T-cell (primary cell): ENCODE measurements at regions not wholly inside any gene's neighbourhood (a gene's known extent, or its start where the extent isn't known, plus 50 kb on each side); places are given as distances from the start of the nearest gene placed in this dataset.

ENCODE experiments used
- ATAC-seq, 4 experiments: fragments of 200-7000 bp in 3 of 4; fragments of 150-1000 bp in 1 of 4; cut with Tn5 transposase; replicated peaks in 1 of 4; 1 replicate in 3 of 4; 2 replicates in 1 of 4; pipeline ENCODE4 v1.10.0; 2021; ENCODE audit warnings: moderate library complexity in 3 of 4, mild to moderate bottlenecking in 2 of 4, moderate number of reproducible peaks in 1 of 4
- CTCF ChIA-PET, 2 donors: fragments of 300-600 bp; sonication (Branson Sonifier 250); formaldehyde crosslinking; loops; one replicate each; lab custom pipeline; 2022; ENCODE audit warnings: antibody characterized with exemption in 2 of 2; lab: Charles Lee
- POLR2A ChIA-PET, 2 donors: fragments of 300-600 bp; sonication (Branson Sonifier 250); formaldehyde crosslinking; loops; one replicate each; lab custom pipeline; 2022; ENCODE audit warnings: antibody characterized with exemption in 2 of 2; lab: Charles Lee
- DNase-seq, 35 experiments: peaks; one replicate each; pipeline versions ENCODE4 v3.0.0 to v3.0.0-alpha.2; 2013 to 2023
- H3K27ac ChIP-seq: one replicate; pipeline ENCODE4 v1.5.1; 2013; ENCODE audit warnings: low read length
- H3K27me3 ChIP-seq, 2 experiments: replicated peaks in 1 of 2; 1 replicate in 1 of 2; 2 replicates in 1 of 2; pipeline versions ENCODE4 v1.6.1 to v1.7.0; 2013; ENCODE audit warnings: low read length in 1 of 2, mixed read lengths in 1 of 2; ENCODE audit not compliant: control insufficient read depth in 2 of 2, insufficient read depth in 2 of 2; ENCODE audit errors: extremely low read depth in 1 of 2
- H3K36me3 ChIP-seq, 2 donors: 1 replicate in 1 of 2; 2 replicates in 1 of 2; pipeline versions ENCODE4 v1.6.1 to v1.7.0; 2013; ENCODE audit warnings: low read length in 1 of 2; ENCODE audit not compliant: control insufficient read depth in 2 of 2, insufficient read depth in 1 of 2; ENCODE audit errors: extremely low read depth in 1 of 2
- H3K4me1 ChIP-seq, 2 experiments: 1 replicate in 1 of 2; 2 replicates in 1 of 2; pipeline versions ENCODE4 v1.6.1 to v1.7.0; 2013; ENCODE audit warnings: low read length in 2 of 2, mixed read lengths in 1 of 2; ENCODE audit not compliant: insufficient read depth in 2 of 2, control insufficient read depth in 1 of 2; ENCODE audit errors: extremely low read depth in 1 of 2
- H3K4me3 ChIP-seq, 2 donors: 1 replicate in 1 of 2; 2 replicates in 1 of 2; pipeline versions ENCODE4 v1.5.1 to v1.7.0; 2013; ENCODE audit warnings: mild to moderate bottlenecking in 2 of 2, low read length in 1 of 2, moderate library complexity in 1 of 2; ENCODE audit not compliant: control insufficient read depth in 1 of 2; ENCODE audit errors: extremely low read depth in 1 of 2
- H3K9me3 ChIP-seq: 2 replicates; pipeline ENCODE4 v1.7.0; 2013
- H3K27ac Mint-ChIP-seq, 2 donors: one replicate each; pipeline ENCODE4 v1.8.0; 2020 to 2021; ENCODE audit warnings: mild to moderate bottlenecking in 2 of 2, mixed read lengths in 2 of 2
- H3K27me3 Mint-ChIP-seq, 2 donors: one replicate each; pipeline ENCODE4 v1.8.0; 2021 to 2022; ENCODE audit warnings: mixed read lengths in 2 of 2
- H3K36me3 Mint-ChIP-seq: one replicate; pipeline ENCODE4 v1.8.0; 2021; ENCODE audit warnings: mixed read lengths
- H3K4me1 Mint-ChIP-seq, 3 donors: one replicate each; pipeline ENCODE4 v1.8.0; 2020 to 2022; ENCODE audit warnings: mixed read lengths in 3 of 3, mild to moderate bottlenecking in 1 of 3
- H3K4me3 Mint-ChIP-seq, 3 donors: one replicate each; pipeline ENCODE4 v1.8.0; 2020 to 2022; ENCODE audit warnings: mild to moderate bottlenecking in 3 of 3, mixed read lengths in 3 of 3, moderate library complexity in 3 of 3
- H3K9me3 Mint-ChIP-seq, 3 donors: one replicate each; pipeline ENCODE4 v1.8.0; 2020 to 2022; ENCODE audit warnings: mixed read lengths in 3 of 3
- WGBS: methylation state at CpG from one replicate; pipeline ENCODE4 v1.1.5; 2013; ENCODE audit warnings: missing lambda C conversion rate; ENCODE audit not compliant: insufficient coverage; 5-methylcytosine and 5-hydroxymethylcytosine counted together

DNA sequence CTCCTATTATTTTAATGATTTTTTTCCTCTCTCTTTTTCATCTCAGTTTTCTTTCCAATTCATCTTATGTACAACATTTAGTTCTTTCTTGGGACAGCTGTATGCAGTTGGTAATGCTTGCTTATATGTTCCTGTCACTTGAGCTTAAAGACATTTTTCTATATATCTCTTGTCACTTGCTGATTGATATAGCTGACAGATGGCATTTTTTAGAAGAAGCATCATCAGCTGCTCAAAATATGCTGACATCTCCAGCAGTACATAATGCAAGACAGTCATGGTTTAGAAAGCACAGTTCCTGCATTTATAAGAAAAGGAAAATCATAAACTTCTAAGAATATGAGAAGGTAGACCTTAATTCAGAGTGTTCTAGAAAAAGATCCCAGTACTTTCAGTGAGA lies 56.5 kb downstream of the DCAF8L1 start:
- Histone ChIP-seq H3K27me3 (no peaks in the 10 kb centered on the region), H3K27ac (no peak overlapping the region), H3K4me3 (no peak overlapping the region), H3K36me3 (no peaks in the 10 kb centered on the region), H3K4me1 (no peaks in the 10 kb centered on the region), H3K9me3 (no peaks in the 10 kb centered on the region)
- CTCF ChIA-PET, result no interaction called here
- ATAC-seq (no peak), DNase-seq (no peak)
- Mint-ChIP-seq H3K27ac (no peak overlapping the region), H3K27me3 (no peaks in the 10 kb centered on the region), H3K4me1 (no peaks in the 10 kb centered on the region), H3K9me3 (peaks cover 2 to 21% (median 9%) of the 10 kb centered on the region in 3 donors), H3K36me3 (no peaks in the 10 kb centered on the region), H3K4me3 (no peak overlapping the region)
- POLR2A ChIA-PET, result no interaction called here

DNA sequence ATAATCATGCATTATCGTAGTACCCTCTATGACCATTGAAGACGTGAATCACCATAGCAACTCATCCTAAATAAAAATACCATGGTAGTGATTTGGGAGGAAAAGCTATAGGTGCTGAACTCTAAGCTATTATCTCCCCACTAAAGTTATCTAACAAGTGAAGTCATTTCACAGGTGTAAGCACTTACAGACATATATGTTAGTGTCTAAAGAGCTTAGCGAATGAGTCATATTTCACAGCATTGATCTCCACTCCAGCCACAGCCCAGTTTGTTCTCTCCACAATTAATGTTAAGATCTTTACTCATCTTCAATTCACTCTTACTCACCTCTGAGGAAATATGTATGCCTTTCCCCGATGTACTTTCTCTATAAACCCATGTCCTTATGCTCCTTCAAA lies 57.0 kb downstream of the DCAF8L1 start:
- no CpG with 5 or more reads among the region's 4 CpGs for WGBS
- Histone ChIP-seq H3K4me1 (no peaks in the 10 kb centered on the region), H3K4me3 (no peak overlapping the region), H3K27me3 (no peaks in the 10 kb centered on the region), H3K9me3 (no peaks in the 10 kb centered on the region), H3K36me3 (no peaks in the 10 kb centered on the region), H3K27ac (no peak overlapping the region)
- ATAC-seq (no peak), DNase-seq (no peak)
- H3K27ac Mint-ChIP-seq, result no peak overlapping the region
- H3K36me3 Mint-ChIP-seq, result no peaks in the 10 kb centered on the region
- ChIA-PET POLR2A (no interaction called here), CTCF (no interaction called here)
- H3K9me3 Mint-ChIP-seq, result peaks cover 2 to 16% (median 9%) of the 10 kb centered on the region in 3 donors
- H3K4me3 Mint-ChIP-seq, result no peak overlapping the region
- H3K27me3 Mint-ChIP-seq, result no peaks in the 10 kb centered on the region
- H3K4me1 Mint-ChIP-seq, result no peaks in the 10 kb centered on the region

DNA sequence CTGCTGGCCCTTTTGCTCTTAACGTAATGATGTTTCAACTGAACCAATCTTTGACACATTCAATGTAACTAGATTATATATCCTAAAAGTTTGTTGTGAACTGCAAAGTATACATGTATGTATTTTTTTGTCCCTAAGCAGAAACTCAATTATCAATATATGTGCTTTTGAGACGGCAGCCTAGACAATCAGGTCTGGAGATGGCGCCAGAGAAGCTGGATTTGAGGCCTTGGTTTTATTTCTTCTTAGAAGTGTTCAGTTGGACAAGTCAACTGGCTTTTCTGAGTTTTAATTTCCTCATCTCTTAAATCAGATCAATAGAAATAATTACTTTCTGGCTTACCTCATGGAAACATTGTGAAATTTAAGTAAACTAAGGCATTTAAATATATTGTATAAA lies 62.5 kb downstream of the DCAF8L1 start:
- Mint-ChIP-seq H3K27me3 (no peaks in the 10 kb centered on the region), H3K36me3 (no peaks in the 10 kb centered on the region), H3K9me3 (peaks cover 0 to 7% (median 4%) of the 10 kb centered on the region in 3 donors), H3K4me3 (no peak overlapping the region), H3K27ac (no peak overlapping the region), H3K4me1 (no peaks in the 10 kb centered on the region)
- no peak overlapping the region for H3K4me3 ChIP-seq
- ChIA-PET CTCF (no interaction called here), POLR2A (no interaction called here)
- no CpG with 5 or more reads among the region's 3 CpGs for WGBS
- no peaks in the 10 kb centered on the region for H3K9me3 ChIP-seq
- H3K27ac ChIP-seq, result no peak overlapping the region
- H3K4me1 ChIP-seq, result no peaks in the 10 kb centered on the region
- H3K27me3 ChIP-seq, result no peaks in the 10 kb centered on the region
- H3K36me3 ChIP-seq, result no peaks in the 10 kb centered on the region
- DNase-seq (no peak), ATAC-seq (no peak)

DNA sequence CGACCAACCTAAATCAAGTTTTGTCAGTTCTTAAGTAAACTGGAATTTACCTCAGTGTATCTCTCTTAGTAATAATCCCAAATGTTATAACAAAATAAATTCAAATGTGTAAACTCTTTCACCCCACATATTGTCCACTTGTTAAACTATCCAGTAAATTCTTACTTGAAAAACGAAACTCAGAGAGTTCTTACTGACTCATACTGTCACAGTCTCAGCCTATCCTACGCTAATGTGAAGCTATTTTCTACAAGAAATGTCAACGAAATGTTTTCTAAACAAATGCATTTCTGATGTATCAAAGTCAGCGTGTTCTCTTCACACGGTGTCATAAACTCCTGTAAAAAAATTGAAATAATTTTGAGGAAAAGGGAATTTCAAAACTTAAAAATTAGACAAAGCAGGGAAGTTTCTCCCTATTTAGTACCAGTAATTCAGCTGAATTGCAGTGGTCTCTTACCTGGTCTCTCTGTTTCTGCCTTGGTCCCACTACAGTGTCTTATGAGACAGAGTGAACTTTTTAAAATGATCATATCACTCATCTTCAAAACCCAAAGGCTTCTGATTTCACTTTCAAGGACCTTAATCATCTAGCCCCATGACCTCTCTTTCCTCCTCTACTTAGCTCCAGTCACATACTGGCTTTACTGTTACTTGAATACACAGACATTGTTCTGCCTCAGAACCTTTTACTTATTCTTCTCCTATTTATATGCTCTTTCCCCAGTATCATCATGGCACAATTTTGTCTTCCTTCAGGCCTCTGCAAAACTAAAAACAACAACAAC lies 63.3 kb downstream of the DCAF8L1 start:
- Histone ChIP-seq H3K27me3 (no peaks in the 10 kb centered on the region), H3K9me3 (no peaks in the 10 kb centered on the region), H3K27ac (no peak overlapping the region), H3K36me3 (no peaks in the 10 kb centered on the region), H3K4me1 (no peaks in the 10 kb centered on the region), H3K4me3 (no peak overlapping the region)
- POLR2A ChIA-PET, result interaction anchor here in 1 of 2 donors (0.7 kb wide), 1 partner anchor 46 kb away, joined by 3 read pairs; no protein-coding TSS in a partner anchor
- DNase-seq (no peak), ATAC-seq (no peak)
- Mint-ChIP-seq H3K27me3 (no peaks in the 10 kb centered on the region), H3K9me3 (peaks cover 0 to 7% (median 4%) of the 10 kb centered on the region in 3 donors), H3K36me3 (no peaks in the 10 kb centered on the region), H3K27ac (no peak overlapping the region), H3K4me1 (no peaks in the 10 kb centered on the region), H3K4me3 (no peak overlapping the region)
- CTCF ChIA-PET, result no interaction called here
- WGBS, result no CpG with 5 or more reads among the region's 6 CpGs

DNA sequence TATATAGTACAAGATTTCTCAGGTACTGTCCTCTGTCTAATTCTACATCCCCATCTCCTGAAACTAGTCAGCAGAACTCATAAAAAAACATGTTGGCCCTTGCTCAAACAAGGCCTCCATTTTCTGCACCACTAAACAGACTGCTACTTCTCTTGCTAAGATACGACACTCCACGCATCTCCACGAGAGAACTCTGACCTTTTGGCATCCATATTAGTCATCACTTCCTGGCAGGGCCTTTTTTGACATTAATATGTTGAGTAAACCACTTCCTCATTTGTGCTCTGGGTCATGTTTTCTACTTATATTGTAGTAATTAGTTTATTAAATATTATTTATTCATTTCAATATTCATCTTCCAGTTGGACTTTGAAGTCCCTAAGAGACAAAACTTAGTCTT lies 65.6 kb downstream of the DCAF8L1 start:
- H3K4me1 ChIP-seq, result no peaks in the 10 kb centered on the region
- no peaks in the 10 kb centered on the region for H3K4me1 Mint-ChIP-seq
- ChIA-PET POLR2A (no interaction called here), CTCF (no interaction called here)
- no CpG with 5 or more reads among the region's 3 CpGs for WGBS
- H3K9me3 Mint-ChIP-seq, result peaks cover 2 to 7% (median 4%) of the 10 kb centered on the region in 3 donors
- H3K27ac ChIP-seq, result no peak overlapping the region
- DNase-seq, result no peak
- H3K4me3 ChIP-seq, result no peak overlapping the region
- no peaks in the 10 kb centered on the region for H3K36me3 Mint-ChIP-seq
- ATAC-seq, result no peak
- no peaks in the 10 kb centered on the region for H3K27me3 ChIP-seq
- H3K4me3 Mint-ChIP-seq, result no peak overlapping the region
- H3K27me3 Mint-ChIP-seq, result no peaks in the 10 kb centered on the region
- H3K36me3 ChIP-seq, result no peaks in the 10 kb centered on the region
- no peaks in the 10 kb centered on the region for H3K9me3 ChIP-seq
- H3K27ac Mint-ChIP-seq, result no peak overlapping the region

DNA sequence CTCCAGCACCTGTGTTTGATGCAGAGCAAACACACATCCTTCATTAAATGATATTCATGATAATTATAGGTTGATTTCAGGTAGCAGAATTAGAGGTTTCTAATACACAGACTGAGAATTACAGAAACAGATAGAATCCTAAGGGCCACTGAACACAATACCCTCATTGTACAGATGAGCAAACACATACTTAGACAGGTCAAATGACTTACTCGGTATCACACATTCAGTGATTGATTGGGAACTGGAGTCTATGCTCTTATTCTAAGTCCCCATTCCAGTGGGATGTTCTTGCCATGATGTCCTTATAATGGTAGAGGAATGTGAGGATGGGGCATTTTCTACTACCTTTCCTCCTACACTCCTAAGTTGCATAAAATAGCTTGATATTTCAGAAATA lies 70.8 kb downstream of the DCAF8L1 start:
- DNase-seq (no peak), ATAC-seq (no peak)
- Histone ChIP-seq H3K9me3 (no peaks in the 10 kb centered on the region), H3K36me3 (no peaks in the 10 kb centered on the region), H3K27ac (no peak overlapping the region), H3K4me3 (no peak overlapping the region), H3K27me3 (no peaks in the 10 kb centered on the region), H3K4me1 (no peaks in the 10 kb centered on the region)
- Mint-ChIP-seq H3K27ac (no peak overlapping the region), H3K27me3 (no peaks in the 10 kb centered on the region), H3K36me3 (no peaks in the 10 kb centered on the region), H3K9me3 (peaks cover 2 to 4% (median 3%) of the 10 kb centered on the region in 3 donors), H3K4me1 (no peaks in the 10 kb centered on the region), H3K4me3 (no peak overlapping the region)
- ChIA-PET POLR2A (no interaction called here), CTCF (no interaction called here)
- no CpG with 5 or more reads among the region's 1 CpG for WGBS
